DMS153 treated with DMSO at 0.1 percent for 48 hours (cell line): ENCODE measurements at regions not wholly inside any gene's neighbourhood (a gene's known extent, or its start where the extent isn't known, plus 50 kb on each side); places are given as distances from the start of the nearest gene placed in this dataset.

Experiments
- DNase-seq: peaks from one replicate; lab custom pipeline; 2025; ENCODE audit not compliant: unreplicated experiment; lab: John Stamatoyannopoulos, UW

DNA sequence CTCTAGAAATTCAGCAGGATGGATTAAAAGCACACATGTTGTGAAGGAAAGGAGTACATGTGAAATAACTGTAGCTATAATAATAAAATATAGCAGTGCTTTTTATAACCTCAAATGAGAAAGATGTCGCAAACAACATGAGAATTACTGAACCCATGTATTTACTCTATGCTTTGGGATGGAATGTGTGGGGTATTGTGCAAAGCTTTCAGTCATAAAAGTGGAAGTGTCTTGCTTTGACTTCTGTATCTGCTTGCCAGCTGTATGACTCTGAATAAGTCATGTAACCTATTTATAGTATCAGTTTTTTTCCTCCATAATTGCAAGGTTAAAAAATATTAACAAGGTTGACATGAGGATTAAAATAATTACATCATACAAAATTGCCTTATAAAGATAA, 519.3 kb upstream of the CADM2 start:
- DNase-seq: no peak

DNA sequence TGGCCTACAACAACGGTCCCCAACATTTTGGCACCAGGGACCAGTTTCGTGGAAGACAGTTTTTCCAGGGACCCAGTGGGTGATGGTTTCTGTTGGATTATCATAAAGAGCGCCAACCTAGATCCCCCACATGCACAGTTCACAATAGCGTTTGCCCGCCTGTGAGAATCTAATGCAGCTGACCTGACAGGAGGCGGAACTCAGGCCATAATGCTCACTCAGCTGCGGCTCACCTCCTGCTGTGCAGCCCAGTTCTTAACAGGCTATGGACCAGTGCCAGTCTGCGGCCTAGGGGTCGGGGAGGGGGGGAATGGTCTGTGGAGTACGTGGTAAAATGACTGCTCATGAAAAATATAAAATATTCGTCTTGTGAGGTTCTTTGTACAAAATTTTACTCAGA, 518.5 kb upstream of the CADM2 start:
- DNase-seq: no peak

DNA sequence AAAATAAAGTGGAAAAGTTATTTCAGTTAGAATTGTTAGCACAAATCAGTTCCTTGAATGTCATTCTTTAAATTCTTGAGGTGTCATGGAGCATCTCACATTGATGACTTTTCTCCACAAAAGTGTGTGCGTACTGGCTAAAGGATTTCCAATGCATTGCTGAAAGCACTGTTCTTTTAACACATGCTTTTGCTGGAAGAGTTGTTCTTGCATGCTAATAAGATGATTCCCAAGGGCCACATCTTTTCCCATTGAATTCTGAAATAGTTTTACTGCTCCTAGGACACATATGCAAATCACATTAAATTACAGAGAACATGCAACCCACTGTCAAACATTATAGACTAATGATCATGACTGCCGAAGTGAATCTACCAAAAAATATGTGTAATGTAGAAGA, 516.3 kb upstream of the CADM2 start:
- no peak for DNase-seq

DNA sequence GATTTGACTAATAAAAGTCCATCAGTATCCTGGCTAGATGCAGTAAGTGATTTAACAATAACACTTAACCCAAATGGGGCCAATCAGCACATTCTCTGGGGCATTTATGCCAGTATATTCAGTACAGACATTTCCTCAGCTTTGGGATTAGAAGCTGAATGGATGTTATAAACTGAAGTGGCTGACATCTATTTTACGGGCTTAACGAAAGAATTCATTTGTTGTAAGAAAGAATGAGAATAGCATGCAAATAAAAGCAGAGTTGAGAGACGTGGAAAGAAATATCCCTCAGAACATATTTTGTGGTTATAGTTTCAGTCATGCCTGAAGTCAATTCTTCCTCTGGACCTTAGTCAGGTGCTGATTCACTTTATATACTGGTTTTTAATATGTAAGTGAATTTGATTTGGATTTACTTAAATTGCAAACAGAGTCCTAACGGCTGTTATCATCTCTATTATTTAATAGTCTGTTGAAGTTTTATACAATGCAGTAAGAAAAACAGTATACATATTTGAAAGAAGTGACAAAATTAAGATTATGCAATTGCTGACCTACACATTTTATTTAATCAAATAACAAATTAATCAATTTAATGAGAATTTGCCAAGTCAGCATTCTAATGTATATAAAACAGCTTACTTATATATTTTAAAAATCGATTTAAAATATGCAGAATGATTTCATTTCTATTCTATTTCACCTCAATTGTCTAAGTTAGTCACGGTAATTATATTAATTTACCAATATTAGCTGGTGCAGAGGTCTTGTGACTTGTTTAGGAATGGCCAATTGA, 513.9 kb upstream of the CADM2 start:
- DNase-seq: no peak

DNA sequence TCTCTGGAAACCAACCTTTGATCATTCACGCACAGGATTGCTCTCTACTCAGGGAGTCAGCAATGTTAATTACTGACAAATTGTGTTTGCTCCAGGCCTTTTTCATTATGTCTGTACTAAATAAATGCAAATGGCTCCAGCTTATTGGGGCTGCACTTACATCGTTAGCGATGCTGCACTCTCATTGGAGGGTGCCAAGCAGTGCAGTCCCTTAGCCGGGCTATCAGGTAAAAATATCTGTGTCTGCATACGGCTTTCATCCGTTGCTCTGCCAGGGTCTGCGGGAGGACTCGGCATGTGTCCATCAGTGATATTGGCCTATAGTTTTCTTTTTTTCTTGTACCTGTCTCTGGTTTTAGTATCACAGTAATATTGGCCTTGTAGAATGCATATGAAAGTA, 471.5 kb upstream of the CADM2 start:
- no peak for DNase-seq

DNA sequence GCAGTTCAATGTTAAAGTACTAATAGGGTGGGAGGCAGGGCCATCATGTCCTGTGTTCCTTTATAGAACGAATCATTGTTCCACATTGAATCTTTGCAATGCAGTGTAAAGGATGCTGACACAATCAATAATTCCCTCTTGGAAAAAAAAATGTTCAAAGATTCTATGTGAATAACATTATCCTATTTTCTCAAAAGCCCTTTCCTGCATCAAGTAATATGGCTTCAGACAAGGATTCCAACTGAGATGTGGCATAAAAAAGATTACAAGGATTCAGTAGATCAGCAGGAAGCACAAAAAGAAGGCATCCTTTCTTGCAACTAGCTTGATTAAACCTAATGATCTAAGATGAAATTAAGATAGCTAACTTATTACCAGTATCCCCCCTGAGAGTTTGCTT, 454.0 kb upstream of the CADM2 start:
- DNase-seq: no peak

DNA sequence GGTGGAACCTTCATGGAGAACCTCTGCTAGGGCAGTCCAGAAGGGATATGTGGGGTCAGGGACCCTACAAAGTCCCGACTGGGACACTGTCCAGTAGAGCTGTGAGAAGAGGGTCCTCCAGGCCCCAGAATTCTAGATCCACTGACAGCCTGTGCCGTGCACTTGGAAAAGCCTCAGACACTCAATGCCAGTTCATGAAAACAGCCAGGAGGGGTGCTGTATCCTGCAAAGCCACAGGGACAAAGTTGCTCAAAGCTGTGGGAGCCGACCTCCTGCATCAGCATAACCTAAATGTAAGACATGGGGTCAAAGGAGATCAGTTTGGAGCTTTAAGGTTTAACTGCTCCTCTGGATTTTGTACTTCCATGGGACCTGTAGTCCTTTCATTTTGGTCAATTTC, 448.8 kb upstream of the CADM2 start:
- no peak for DNase-seq

DNA sequence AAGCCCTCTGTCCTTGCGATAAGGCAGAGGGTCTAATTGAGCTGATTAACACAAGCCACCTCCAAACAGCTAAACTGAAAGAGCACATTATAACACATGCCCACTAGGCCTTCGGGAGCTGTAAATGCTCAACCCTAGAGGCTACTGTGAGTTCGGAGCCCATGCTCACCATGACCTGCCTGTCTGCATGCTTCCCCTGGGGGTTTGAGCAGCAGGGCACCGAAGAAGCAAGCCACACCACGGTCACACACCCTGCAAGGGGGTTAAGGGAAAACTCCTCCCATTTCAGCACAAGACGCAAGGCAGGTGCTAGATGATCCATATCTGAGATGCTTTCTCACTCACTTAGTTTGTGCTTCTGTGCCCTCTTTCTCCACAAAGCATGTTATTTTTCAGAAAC, 435.9 kb upstream of the CADM2 start:
- DNase-seq: no peak

DNA sequence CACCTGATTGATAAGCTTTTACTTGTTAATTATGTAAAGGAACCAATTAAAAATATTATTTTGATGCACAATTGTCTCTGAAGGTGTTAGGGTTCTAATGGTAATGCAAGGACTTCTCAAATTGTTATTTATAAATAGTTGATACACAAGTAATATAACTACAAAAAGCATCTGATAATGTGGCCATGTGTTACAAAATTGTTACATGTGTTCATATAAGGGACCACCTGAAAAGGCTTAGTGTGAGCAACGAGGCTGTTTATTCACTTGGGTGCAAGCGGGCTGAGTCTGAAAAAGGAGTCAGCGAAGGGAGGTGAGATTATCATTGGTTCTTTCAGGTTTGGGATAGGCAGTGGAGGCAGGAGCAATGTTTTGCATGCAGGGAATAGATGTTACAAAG, 421.9 kb upstream of the CADM2 start:
- no peak for DNase-seq

DNA sequence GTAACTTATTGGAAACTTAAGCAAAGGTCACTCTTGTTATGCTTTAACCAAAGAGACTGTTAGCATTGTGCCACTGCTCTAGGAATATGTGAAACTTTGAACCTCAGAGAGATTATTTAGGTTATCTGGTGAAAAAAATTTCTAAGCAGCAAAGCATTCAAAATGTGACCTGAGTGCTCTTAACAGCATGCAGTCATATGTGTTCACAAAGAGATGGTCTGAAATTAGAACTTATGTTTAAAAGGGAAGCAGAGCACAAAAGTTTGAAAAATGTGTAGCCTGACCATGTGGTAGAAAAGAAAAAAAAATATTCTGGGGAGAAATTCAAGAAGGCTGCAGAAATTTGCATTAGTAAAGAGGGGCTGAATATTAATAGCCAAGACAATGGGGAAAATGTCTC, 420.2 kb upstream of the CADM2 start:
- no peak for DNase-seq

DNA sequence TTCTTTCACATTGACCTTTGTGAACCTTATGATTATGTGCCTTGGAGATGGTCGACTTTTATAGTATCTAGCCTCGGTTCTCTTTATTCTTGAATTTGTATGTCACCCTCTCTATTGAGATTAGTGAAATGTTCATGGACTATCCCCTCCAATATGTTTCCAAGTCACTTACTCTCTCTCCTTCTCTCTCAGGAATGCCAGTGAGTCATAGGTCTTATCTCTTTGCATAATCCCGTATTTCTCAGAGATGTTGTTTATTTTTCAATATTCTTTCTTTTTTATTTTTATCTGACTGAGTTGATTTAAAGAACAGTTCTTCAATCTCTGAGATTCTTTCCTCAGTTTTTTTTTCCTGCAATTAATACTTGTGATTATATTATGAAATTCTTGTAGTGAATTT, 411.6 kb upstream of the CADM2 start:
- DNase-seq: no peak

DNA sequence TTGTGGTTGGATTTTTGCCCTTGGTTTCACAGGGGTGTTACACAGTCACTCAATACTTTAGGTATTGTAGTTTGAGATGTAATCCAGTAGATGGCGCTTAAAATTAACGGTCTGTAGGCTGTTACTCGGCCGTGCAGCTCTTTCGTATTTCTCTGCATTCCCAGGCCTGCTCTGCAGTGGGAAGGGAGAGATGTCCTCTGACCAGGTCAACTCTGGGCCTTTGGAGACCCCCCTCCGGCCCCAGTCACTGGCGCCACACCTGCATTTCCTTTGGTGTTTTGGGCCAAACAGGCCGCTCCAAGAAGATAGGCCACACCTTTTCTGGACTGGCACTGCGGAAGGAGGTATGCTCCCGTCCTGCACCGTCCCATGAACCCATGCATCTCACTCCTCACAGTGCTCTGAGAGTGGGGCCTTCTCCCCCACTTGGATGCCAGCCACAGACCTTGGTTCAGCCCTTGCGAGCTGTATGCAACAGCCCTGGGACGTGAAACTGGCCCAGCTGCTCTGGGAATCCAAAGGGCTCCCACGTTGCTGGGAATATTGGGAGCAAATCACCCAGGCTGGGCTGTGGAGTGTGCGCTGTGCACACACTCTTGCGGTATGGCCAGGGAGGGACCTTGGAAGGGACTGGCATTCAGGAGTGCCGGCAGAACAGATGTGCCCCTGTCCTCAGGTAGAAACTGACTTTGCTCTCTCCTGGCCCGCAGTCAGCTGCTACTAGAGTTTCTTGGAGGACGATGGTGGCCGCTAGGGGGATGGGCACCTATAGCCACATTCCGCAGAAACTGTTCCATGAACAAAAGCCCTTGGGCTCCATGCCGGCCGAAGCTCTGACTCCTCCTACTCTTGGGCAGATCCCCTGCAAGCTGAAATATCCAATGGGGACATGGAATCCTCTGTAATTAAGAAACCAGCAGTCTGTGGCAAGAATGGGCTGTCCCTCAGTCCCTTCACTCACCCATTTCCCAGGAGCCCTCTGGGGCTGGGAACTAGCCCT, 410.5 kb upstream of the CADM2 start:
- no peak for DNase-seq

DNA sequence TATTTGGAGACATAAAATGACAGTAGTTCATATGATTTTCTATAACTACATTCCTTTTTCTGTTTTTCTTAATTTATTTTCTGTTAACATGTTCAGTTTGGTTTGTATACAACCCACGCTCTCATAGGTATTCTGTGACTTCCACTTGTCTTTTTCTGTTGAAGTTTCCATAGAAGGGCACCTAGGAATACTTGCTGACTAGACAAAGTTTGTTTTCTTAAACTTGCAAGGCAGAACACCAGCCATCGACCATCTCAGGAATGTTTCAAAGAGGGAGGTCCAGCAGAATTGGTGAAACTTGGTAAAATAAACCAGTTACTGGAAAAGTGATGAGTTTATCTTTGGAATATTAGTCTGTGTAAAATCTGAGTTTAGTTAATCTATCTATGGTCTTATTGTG, 403.2 kb upstream of the CADM2 start:
- DNase-seq: no peak

DNA sequence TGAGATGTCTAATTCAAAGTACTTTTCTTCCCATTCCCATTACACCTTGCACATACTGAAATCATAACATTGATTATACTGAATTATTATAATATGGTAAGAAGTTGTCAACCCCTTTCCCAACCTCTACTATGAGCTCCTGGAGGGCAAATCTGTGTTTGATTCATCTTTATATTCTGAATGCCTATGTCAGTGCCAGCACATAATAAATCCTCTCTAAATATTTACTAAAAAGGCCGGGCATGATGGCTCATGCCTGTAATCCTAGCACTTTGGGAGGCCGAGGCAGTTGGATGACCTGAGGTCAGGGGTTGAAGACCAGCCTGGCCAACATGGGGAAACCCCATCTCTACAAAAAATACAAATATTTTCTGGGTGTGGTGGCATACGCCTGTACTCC, 392.5 kb upstream of the CADM2 start:
- no peak for DNase-seq

DNA sequence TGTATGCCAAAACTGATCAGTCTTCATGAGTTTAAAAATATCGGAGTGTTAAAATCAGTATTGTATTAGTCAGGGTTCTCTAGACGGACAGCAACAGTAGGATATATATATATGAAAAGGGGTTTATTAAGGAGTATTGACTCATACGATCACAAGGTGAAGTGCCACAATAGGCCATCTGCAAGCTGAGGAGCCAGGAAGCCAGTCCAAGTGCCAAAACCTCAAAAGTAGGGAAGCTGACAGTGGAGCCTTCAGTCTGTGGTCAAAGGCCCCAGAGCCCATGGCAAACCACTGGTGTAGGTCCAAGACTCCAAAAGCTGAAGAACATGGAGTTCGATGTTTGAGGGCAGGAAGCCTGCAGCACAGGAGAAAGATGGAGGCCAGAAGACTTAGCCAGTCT, 391.0 kb upstream of the CADM2 start:
- no peak for DNase-seq

DNA sequence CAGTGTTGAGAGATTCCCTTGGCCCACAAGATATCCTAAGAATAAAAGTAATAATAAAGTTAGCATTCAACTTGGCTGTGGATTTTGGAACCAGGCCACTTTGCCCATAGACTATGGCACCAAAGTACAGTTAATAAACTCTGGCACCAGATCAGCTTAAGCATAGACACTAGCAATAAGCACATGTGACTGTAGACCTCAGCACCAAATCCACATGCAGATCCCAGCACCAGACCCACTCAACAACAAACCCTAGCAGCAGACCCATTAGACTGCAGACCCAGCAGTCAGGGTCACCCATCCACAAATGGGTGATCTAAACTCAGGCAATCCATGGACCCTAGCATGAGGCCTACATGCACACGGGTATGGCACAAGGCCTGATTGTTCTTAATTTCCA, 384.8 kb upstream of the CADM2 start:
- DNase-seq: no peak

DNA sequence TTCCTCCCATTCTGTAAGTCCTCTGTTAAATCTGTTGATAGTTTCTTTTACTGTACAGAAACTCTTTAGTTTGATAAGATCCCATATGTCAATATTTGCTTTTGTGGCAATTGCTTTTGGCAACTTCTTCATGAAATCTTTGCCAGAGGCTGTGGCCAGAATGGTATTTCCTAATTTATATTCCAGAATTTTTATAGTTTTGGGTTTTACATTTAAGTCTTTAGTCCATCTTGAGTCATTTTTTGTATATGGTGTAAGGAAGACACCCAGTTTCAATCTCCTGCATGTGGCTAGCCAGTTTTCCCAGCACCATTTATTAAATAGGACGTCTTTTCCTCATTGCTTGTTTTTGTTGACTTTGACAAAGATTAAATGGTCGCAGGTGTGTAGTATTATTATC, 372.4 kb upstream of the CADM2 start:
- DNase-seq: no peak

DNA sequence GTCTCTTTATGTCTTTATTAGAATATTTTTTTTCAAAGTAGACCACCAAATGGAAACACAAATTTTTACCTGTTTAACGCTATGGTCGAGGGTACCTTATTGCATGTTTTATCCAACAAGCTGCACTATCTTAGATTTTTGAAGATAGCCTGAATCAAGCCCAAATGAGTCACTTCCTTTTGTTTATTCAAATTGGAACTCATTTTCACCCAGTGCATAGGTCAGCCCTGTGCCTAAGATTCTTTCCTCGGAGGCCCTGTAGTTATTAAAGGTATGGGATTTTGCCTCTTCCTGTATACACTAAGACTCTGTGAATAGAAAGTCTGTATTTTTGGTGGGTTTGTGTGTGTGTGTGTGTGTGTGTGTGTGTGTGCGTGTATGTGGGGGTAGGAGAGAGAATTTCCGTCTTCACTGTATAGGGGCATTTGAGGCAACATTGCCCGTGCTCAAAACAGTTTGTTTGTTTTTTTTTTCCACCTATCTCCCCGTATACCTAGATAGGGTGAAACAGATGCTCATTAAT, 358.0 kb upstream of the CADM2 start:
- DNase-seq: no peak

DNA sequence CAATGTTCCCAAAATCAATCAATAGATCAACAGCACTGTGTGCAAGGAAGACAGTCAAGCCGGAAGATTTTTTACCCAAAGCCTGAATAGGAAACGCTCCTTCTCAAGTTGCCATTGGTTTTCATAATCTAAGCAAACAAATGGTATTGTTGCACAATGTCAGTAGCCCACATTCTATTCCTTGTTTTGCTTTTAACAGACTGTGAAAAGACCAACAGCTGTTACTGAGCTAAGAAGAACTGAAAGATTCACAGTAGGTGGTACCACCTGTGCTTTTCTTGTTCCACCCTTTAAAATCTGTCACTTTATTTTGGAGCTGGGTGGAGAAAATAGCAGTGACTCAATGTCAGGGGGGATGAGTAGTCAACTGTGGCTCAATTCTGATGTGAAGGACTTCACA, 357.5 kb upstream of the CADM2 start:
- no peak for DNase-seq

DNA sequence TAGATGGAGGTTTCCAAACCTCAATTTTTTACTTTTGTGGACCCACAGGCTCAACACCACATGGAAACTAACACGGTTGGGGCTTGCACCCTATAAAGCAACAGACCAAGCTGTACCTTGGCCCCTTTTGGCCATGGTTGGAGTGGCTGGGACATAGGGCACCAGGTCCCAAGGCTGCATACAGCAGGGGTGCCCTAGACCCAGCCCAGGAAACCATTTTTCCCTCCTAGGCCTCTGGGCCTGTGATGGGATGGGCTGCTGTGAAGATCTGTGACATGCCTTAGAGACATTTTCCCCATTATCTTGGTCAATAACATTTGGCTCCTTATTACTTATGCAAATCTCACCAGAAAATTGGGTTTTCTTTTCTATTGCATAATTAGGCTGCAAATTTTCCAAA, 337.0 kb upstream of the CADM2 start:
- no peak for DNase-seq

DNA sequence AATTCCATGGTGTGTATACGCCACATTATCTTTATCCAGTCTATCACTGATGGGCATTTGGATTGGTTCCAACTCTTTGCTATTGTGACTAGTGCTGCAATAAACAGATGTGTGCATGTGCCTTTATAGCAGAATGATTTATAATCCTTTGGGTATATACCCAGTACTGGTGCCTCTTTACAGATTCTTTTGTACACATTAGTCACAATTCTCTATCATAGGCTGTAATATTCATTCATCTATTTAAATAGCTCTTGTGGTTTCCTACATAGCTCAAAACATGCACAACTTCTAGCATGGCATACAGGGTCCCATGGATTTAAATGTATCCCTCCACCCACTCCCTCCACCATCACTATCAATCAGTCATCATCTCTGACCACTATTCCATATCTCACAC, 324.1 kb upstream of the CADM2 start:
- no peak for DNase-seq

DNA sequence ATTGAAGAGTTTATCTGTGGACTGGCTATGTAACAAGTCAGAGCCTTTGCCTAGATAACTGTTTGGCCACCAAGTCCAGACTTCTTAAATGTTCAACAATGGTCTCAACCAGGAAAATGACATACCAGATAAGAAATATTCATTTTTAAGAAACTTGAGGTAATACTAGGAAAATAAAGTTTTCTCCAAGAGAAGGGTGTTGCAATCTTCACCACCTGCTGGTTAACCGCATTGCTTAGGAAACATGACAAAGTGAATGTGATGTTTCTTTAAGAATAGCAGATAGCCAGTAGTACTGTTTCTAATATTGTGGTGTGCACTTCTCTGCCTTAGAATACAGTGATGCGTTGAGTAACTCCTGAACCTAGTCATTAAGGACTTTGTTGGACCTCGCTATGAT, 321.5 kb upstream of the CADM2 start:
- no peak for DNase-seq
